ENCODE measurements at regions not wholly inside any gene's neighbourhood (a gene's known extent, or its start where the extent isn't known, plus 50 kb on each side); places are given as distances from the start of the nearest gene placed in this dataset.

DNA sequence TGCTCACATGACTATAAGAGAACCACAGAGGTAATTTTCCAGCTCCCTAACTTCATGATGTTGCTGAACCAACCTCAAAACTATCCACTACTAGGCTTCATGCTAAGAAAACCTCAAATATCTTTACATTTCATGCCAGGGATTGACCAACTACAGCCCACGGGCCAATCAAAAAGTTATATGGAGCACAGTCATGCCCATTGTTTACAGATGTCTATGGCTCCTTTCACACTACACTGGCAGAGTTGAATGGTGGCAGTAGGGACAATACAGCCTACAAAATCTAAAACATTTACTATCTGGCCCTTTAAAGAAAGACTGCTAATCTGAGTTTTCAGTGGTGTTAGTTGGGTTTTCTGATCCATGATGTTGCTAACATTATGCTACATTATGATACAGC, 154.8 kb downstream of the TM2D1 start:
- Histone ChIP-seq H3K9ac (ENCODE audit: low read length) (no peak overlapping the region), H3K4me1 (ENCODE audit: control insufficient read depth in 2 of 2, insufficient read depth in 2 of 2, low read length in 2 of 2) (no peaks in the 10 kb centered on the region), H3K36me3 (replicated peaks in 1 of 2; ENCODE audit: control extremely low read depth in 1 of 2, control insufficient read depth in 1 of 2, extremely low read depth in 1 of 2, insufficient read depth in 2 of 2, low read length in 1 of 2) (no peaks in the 10 kb centered on the region), H3K9me3 (ENCODE audit: control extremely low read depth in 1 of 3, control insufficient read depth in 2 of 3, insufficient read depth in 1 of 3, low read length in 2 of 3) (peaks cover 0 to 18% (median 16%) of the 10 kb centered on the region in 3 donors), H3K4me3 (ENCODE audit: control extremely low read depth in 1 of 5, extremely low read depth in 1 of 5, insufficient read depth in 1 of 5, low read depth in 2 of 5, low read length in 4 of 5) (no peak overlapping the region), H2AFZ (ENCODE audit: insufficient read depth, low read depth, low read length, poor library complexity, severe bottlenecking) (no peak overlapping the region), H3K4me2 (replicated peaks; ENCODE audit: low read depth, low read length, poor library complexity, severe bottlenecking) (no peak overlapping the region), H3K79me2 (ENCODE audit: control insufficient read depth, insufficient read depth, low read length) (no peaks in the 10 kb centered on the region), H3K27me3 (replicated peaks in 1 of 4; ENCODE audit: control extremely low read depth in 1 of 4, control insufficient read depth in 3 of 4, insufficient read depth in 4 of 4, low read length in 3 of 4) (no peaks in the 10 kb centered on the region), H4K20me1 (ENCODE audit: control insufficient read depth, insufficient read depth, low read length, poor library complexity, severe bottlenecking) (no peaks in the 10 kb centered on the region), H3K27ac (ENCODE audit: low read length in 2 of 2) (no peak overlapping the region)
- Mint-ChIP-seq H3K4me1 (no peaks in the 10 kb centered on the region), H3K4me3 (no peak overlapping the region), H3K27ac (no peak overlapping the region), H3K9me3 (ENCODE audit: insufficient read depth) (peaks cover 4% of the 10 kb centered on the region), H3K27me3 (no peaks in the 10 kb centered on the region)
- TF ChIP-seq CTCF (IDR thresholded peaks at IDR 0.05) (no peak), EZH2 (IDR thresholded peaks at IDR 0.05; ENCODE audit: borderline replicate concordance, insufficient read depth, low read depth, low read length, poor library complexity, severe bottlenecking) (no peak)
- intact Hi-C loops (cut with micrococcal nuclease) = no loop called here
- ChIA-PET POLR2A (no interaction called here), CTCF (interaction anchor here (0.7 kb wide), 1 partner anchor 232 kb away, joined by 3 read pairs; no protein-coding TSS in a partner anchor)
- no CpG with 5 or more reads among the region's 1 CpG for WGBS (ENCODE audit: insufficient coverage)
- DNase-seq (no peak), ATAC-seq (ENCODE audit: low read depth) (no peak)

- CTCF ChIA-PET = no interaction called here
- no peak for TF ChIP-seq CTCF (IDR thresholded peaks at IDR 0.05)
- no peak overlapping the region for H3K4me3 Mint-ChIP-seq
These were observed 155.7 kb downstream of the TM2D1 start for GRCh38 chr1:61569303-61569621.

More at GRCh38 chr1:61569303-61569621, 155.7 kb downstream of the TM2D1 start:
- Histone ChIP-seq H3K4me2 (replicated peaks; ENCODE audit: low read depth, low read length, poor library complexity, severe bottlenecking) (no peak overlapping the region), H2AFZ (ENCODE audit: insufficient read depth, low read depth, low read length, poor library complexity, severe bottlenecking) (no peak overlapping the region), H3K9ac (ENCODE audit: low read length) (no peak overlapping the region), H3K4me1 (ENCODE audit: control insufficient read depth in 2 of 2, insufficient read depth in 2 of 2, low read length in 2 of 2) (no peaks in the 10 kb centered on the region), H3K36me3 (replicated peaks in 1 of 2; ENCODE audit: control extremely low read depth in 1 of 2, control insufficient read depth in 1 of 2, extremely low read depth in 1 of 2, insufficient read depth in 2 of 2, low read length in 1 of 2) (no peaks in the 10 kb centered on the region), H3K9me3 (ENCODE audit: control extremely low read depth in 1 of 3, control insufficient read depth in 2 of 3, insufficient read depth in 1 of 3, low read length in 2 of 3) (peaks cover 1 to 22% (median 17%) of the 10 kb centered on the region in 3 donors), H3K27me3 (replicated peaks in 1 of 4; ENCODE audit: control extremely low read depth in 1 of 4, control insufficient read depth in 3 of 4, insufficient read depth in 4 of 4, low read length in 3 of 4) (no peaks in the 10 kb centered on the region), H3K79me2 (ENCODE audit: control insufficient read depth, insufficient read depth, low read length) (no peaks in the 10 kb centered on the region), H4K20me1 (ENCODE audit: control insufficient read depth, insufficient read depth, low read length, poor library complexity, severe bottlenecking) (no peaks in the 10 kb centered on the region), H3K27ac (ENCODE audit: low read length in 2 of 2) (no peak overlapping the region), H3K4me3 (ENCODE audit: control extremely low read depth in 1 of 5, extremely low read depth in 1 of 5, insufficient read depth in 1 of 5, low read depth in 2 of 5, low read length in 4 of 5) (no peak overlapping the region)
- WGBS (ENCODE audit: insufficient coverage) = 100% methylated on average over 1 of the region's 2 CpGs
- H3K27me3 Mint-ChIP-seq = no peaks in the 10 kb centered on the region
- H3K4me1 Mint-ChIP-seq = no peaks in the 10 kb centered on the region
- no peak for DNase-seq
- no peak for ATAC-seq (ENCODE audit: low read depth)
- intact Hi-C loops (cut with micrococcal nuclease) = no loop called here
- POLR2A ChIA-PET = no interaction called here
- H3K27ac Mint-ChIP-seq = no peak overlapping the region
- H3K9me3 Mint-ChIP-seq (ENCODE audit: insufficient read depth) = peaks cover 5% of the 10 kb centered on the region

Measured in B cell (primary cell).